Coronary artery (tissue), 2 donors: ENCODE measurements at regions not wholly inside any gene's neighbourhood (a gene's known extent, or its start where the extent isn't known, plus 50 kb on each side); places are given as distances from the start of the nearest gene placed in this dataset.

Experiments
- DNase-seq: peaks from one replicate; pipeline ENCODE4 v3.0.0-alpha.2; 2017; ENCODE audit warnings: low spot score
- H3K27ac ChIP-seq, 2 donors: fragments of 200-600 bp; sonication (generic); one replicate each; pipeline ENCODE4 v1.5.1; 2016 to 2019
- H3K4me3 ChIP-seq: fragments of 200-600 bp; sonication (generic); 2 replicates; pipeline ENCODE4 v1.5.1; 2016; ENCODE audit warnings: mild to moderate bottlenecking, moderate library complexity
- CTCF ChIP-seq: fragments of 200-600 bp; sonication (generic); IDR thresholded peaks from one replicate; pipeline ENCODE4 v1.5.1; 2019; ENCODE audit warnings: antibody characterized with exemption

GRCh38 chr6:74130641-74131040 is 434.6 kb downstream of the CD109 start:
- H3K4me3 ChIP-seq = no peak overlapping the region
- no peak for TF ChIP-seq CTCF
- no peak for DNase-seq
- no peak overlapping the region for H3K27ac ChIP-seq

- H3K4me3 ChIP-seq = no peak overlapping the region
- no peak for DNase-seq
- H3K27ac ChIP-seq = no peak overlapping the region
- no peak for TF ChIP-seq CTCF
These were observed 432.5 kb downstream of the CD109 start for GRCh38 chr6:74128536-74128935.

- no peak for TF ChIP-seq CTCF
- DNase-seq = no peak
- Histone ChIP-seq H3K27ac (no peak overlapping the region), H3K4me3 (no peak overlapping the region)
These were observed 421.1 kb downstream of the CD109 start for GRCh38 chr6:74117113-74117512.

- DNase-seq = no peak
- TF ChIP-seq CTCF = no peak
- H3K27ac ChIP-seq = no peak overlapping the region
- H3K4me3 ChIP-seq = no peak overlapping the region
These were observed 419.7 kb downstream of the CD109 start for GRCh38 chr6:74115674-74116073.

GRCh38 chr6:74114428-74114827 is 418.4 kb downstream of the CD109 start:
- DNase-seq = no peak
- Histone ChIP-seq H3K4me3 (no peak overlapping the region), H3K27ac (no peak overlapping the region)
- no peak for TF ChIP-seq CTCF

GRCh38 chr6:74113901-74114300 is 417.9 kb downstream of the CD109 start:
- DNase-seq = no peak
- Histone ChIP-seq H3K4me3 (no peak overlapping the region), H3K27ac (no peak overlapping the region)
- no peak for TF ChIP-seq CTCF

- H3K27ac ChIP-seq = no peak overlapping the region
- no peak for TF ChIP-seq CTCF
- DNase-seq = no peak
- H3K4me3 ChIP-seq = no peak overlapping the region
These were observed 407.4 kb downstream of the CD109 start for GRCh38 chr6:74103417-74103816.
